ENCODE measurements at regions not wholly inside any gene's neighbourhood (a gene's known extent, or its start where the extent isn't known, plus 50 kb on each side); places are given as distances from the start of the nearest gene placed in this dataset.

- no peak overlapping the region for H3K4me3 ChIP-seq (ENCODE audit: insufficient read depth, low read length)
- H4K20me1 ChIP-seq (ENCODE audit: insufficient read depth, low read length): peaks cover 6% of the 10 kb centered on the region
- no peak overlapping the region for H2AFZ ChIP-seq (ENCODE audit: low read length)
- H3K27me3 ChIP-seq (ENCODE audit: insufficient read depth, low read length): no peaks in the 10 kb centered on the region
- H3K79me2 ChIP-seq (ENCODE audit: insufficient read depth, low read length): peaks cover 71% of the 10 kb centered on the region
- DNase-seq (ENCODE audit: insufficient read length, low spot score, missing footprints): no peak
- peaks cover 46% of the 10 kb centered on the region for H3K4me1 ChIP-seq (ENCODE audit: insufficient read depth, low read length)
- H3K36me3 ChIP-seq (ENCODE audit: insufficient read depth, low read length): peaks cover 6% of the 10 kb centered on the region
- no peak overlapping the region for H3K4me2 ChIP-seq (ENCODE audit: insufficient read depth, low read length)
- no peak overlapping the region for H3K27ac ChIP-seq (ENCODE audit: low read depth, low read length)
- TF ChIP-seq, protein P1, sequence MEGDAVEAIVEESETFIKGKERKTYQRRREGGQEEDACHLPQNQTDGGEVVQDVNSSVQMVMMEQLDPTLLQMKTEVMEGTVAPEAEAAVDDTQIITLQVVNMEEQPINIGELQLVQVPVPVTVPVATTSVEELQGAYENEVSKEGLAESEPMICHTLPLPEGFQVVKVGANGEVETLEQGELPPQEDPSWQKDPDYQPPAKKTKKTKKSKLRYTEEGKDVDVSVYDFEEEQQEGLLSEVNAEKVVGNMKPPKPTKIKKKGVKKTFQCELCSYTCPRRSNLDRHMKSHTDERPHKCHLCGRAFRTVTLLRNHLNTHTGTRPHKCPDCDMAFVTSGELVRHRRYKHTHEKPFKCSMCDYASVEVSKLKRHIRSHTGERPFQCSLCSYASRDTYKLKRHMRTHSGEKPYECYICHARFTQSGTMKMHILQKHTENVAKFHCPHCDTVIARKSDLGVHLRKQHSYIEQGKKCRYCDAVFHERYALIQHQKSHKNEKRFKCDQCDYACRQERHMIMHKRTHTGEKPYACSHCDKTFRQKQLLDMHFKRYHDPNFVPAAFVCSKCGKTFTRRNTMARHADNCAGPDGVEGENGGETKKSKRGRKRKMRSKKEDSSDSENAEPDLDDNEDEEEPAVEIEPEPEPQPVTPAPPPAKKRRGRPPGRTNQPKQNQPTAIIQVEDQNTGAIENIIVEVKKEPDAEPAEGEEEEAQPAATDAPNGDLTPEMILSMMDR (IDR thresholded peaks at IDR 0.05; ENCODE audit: extremely low read depth, low read depth, low read length): no peak
- H3K9me3 ChIP-seq (ENCODE audit: low read depth, low read length): no peaks in the 10 kb centered on the region
Observed at GRCh38 chr7:131074585-131074984, 253.1 kb upstream of the MKLN1 start.

DNA sequence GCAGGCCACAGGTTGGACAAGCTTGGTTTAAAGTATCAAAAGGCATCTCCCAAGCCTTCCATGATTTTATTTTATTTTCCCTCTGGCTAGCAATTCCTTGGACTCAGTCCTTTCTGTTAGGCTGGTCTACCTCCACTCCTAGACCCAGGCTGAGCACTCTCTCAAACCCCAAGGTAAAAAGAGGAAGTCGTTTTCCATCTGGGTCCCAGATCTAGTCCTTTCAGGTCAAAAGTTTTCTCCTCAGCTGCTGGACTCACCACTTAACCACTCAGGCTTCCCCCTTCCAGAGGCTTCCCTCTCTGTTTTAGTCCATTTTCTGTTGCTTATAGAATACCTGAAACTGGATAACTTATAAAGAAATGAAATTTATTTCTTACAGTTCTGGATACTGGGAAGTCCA, 252.3 kb upstream of the MKLN1 start:
- Histone ChIP-seq H2AFZ (ENCODE audit: low read length) (no peak overlapping the region), H3K4me2 (ENCODE audit: insufficient read depth, low read length) (peak overlapping the region; percentile 54), H3K27ac (ENCODE audit: low read depth, low read length) (peak overlapping the region; percentile 90), H3K36me3 (ENCODE audit: insufficient read depth, low read length) (peaks cover 8% of the 10 kb centered on the region), H3K79me2 (ENCODE audit: insufficient read depth, low read length) (peaks cover 74% of the 10 kb centered on the region), H3K4me1 (ENCODE audit: insufficient read depth, low read length) (peaks cover 46% of the 10 kb centered on the region), H3K27me3 (ENCODE audit: insufficient read depth, low read length) (no peaks in the 10 kb centered on the region), H3K4me3 (ENCODE audit: insufficient read depth, low read length) (no peak overlapping the region), H3K9me3 (ENCODE audit: low read depth, low read length) (no peaks in the 10 kb centered on the region), H4K20me1 (ENCODE audit: insufficient read depth, low read length) (peaks cover 3% of the 10 kb centered on the region)
- TF ChIP-seq, protein P1 (IDR thresholded peaks at IDR 0.05; ENCODE audit: extremely low read depth, low read depth, low read length): no peak
- no peak for DNase-seq (ENCODE audit: insufficient read length, low spot score, missing footprints)

DNA sequence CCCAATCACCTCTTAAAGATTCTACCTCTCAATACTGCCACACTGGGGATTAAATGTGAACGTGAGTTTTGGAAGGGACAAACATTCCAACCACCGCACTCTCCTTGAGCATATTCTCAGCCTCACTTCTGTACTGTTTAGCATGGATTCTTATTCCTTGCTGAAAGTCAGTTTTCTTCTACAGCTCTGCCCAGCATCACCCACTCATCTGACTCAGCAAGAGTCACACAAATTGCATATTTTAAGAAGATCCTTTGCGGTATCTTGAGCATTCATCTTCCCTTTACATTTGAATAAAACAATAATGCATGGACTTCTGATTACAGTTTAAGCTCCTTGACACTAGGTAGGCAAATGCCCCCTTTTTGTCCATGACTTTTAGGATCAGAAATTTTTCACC, 251.6 kb upstream of the MKLN1 start:
- H3K4me3 ChIP-seq (ENCODE audit: insufficient read depth, low read length): peak overlapping the region; percentile 32
- DNase-seq (ENCODE audit: insufficient read length, low spot score, missing footprints): peak; percentile 72

DNA sequence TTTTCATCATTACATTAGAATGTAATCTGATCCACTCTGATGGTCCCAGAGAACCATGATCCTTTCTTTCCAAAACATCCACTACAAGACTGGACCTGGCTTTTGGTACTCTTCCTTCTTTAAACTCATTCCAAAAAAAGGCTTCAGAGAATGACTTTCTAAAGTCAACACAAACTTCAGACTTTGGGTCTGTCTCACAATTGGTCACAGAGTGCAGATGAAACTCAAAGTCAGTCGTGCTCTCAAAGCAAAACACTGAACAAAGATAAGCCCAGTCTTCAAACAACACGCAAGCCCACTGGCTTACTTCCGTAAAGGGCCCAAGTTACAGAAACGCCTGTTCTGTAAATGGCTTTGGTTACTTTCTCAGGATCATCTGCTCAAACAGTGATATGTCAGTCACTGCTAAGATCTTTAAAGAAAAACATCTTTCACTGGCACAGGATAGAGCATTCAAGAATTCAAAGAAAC, 250.9 kb upstream of the MKLN1 start:
- peak overlapping the region; percentile 31 for H3K4me3 ChIP-seq (ENCODE audit: insufficient read depth, low read length)
- H2AFZ ChIP-seq (ENCODE audit: low read length): peak overlapping the region; percentile 11
- H3K4me1 ChIP-seq (ENCODE audit: insufficient read depth, low read length): peaks cover 41% of the 10 kb centered on the region
- no peaks in the 10 kb centered on the region for H3K27me3 ChIP-seq (ENCODE audit: insufficient read depth, low read length)
- TF ChIP-seq, protein P1 (IDR thresholded peaks at IDR 0.05; ENCODE audit: extremely low read depth, low read depth, low read length): no peak
- H3K9me3 ChIP-seq (ENCODE audit: low read depth, low read length): no peaks in the 10 kb centered on the region
- H3K4me2 ChIP-seq (ENCODE audit: insufficient read depth, low read length): peak overlapping the region; percentile 54
- H3K79me2 ChIP-seq (ENCODE audit: insufficient read depth, low read length): peaks cover 79% of the 10 kb centered on the region
- peak; percentile 79 for DNase-seq (ENCODE audit: insufficient read length, low spot score, missing footprints)
- peak overlapping the region; percentile 90 for H3K27ac ChIP-seq (ENCODE audit: low read depth, low read length)
- peaks cover 12% of the 10 kb centered on the region for H3K36me3 ChIP-seq (ENCODE audit: insufficient read depth, low read length)
- peaks cover 10% of the 10 kb centered on the region for H4K20me1 ChIP-seq (ENCODE audit: insufficient read depth, low read length)

More for the DNA sequence above, 251.6 kb upstream of the MKLN1 start:
- peaks cover 46% of the 10 kb centered on the region for H3K4me1 ChIP-seq (ENCODE audit: insufficient read depth, low read length)
- TF ChIP-seq, protein P1 (IDR thresholded peaks at IDR 0.05; ENCODE audit: extremely low read depth, low read depth, low read length): no peak
- H2AFZ ChIP-seq (ENCODE audit: low read length): no peak overlapping the region
- H3K27ac ChIP-seq (ENCODE audit: low read depth, low read length): peak overlapping the region; percentile 90
- H3K79me2 ChIP-seq (ENCODE audit: insufficient read depth, low read length): peaks cover 75% of the 10 kb centered on the region
- H4K20me1 ChIP-seq (ENCODE audit: insufficient read depth, low read length): peaks cover 8% of the 10 kb centered on the region
- H3K9me3 ChIP-seq (ENCODE audit: low read depth, low read length): no peaks in the 10 kb centered on the region
- peaks cover 12% of the 10 kb centered on the region for H3K36me3 ChIP-seq (ENCODE audit: insufficient read depth, low read length)
- peak overlapping the region; percentile 54 for H3K4me2 ChIP-seq (ENCODE audit: insufficient read depth, low read length)
- H3K27me3 ChIP-seq (ENCODE audit: insufficient read depth, low read length): no peaks in the 10 kb centered on the region
